ENCODE measurements at regions not wholly inside any gene's neighbourhood (a gene's known extent, or its start where the extent isn't known, plus 50 kb on each side); places are given as distances from the start of the nearest gene placed in this dataset.

GRCh38 chr6:146881228-146882181 is 282.7 kb downstream of the ADGB start:
- Histone ChIP-seq H3K9ac (ENCODE audit: low read depth in 1 of 2, low read length in 2 of 2) (no peak overlapping the region), H3K4me3 (ENCODE audit: low read depth in 1 of 3, low read length in 3 of 3) (no peak overlapping the region), H3K9me3 (ENCODE audit: control insufficient read depth in 4 of 4, low read length in 3 of 4) (no peaks in the 10 kb centered on the region), H3K27ac (ENCODE audit: low read depth in 1 of 2, low read length in 2 of 2) (no peak overlapping the region), H3K27me3 (ENCODE audit: control insufficient read depth in 4 of 4, insufficient read depth in 4 of 4, low read length in 3 of 4) (no peaks in the 10 kb centered on the region), H3K4me1 (ENCODE audit: control insufficient read depth in 4 of 4, insufficient read depth in 4 of 4, low read length in 3 of 4) (peaks cover 0 to 14% (median 10%) of the 10 kb centered on the region in 4 donors), H3K36me3 (ENCODE audit: control insufficient read depth in 4 of 4, insufficient read depth in 3 of 4, low read depth in 1 of 4, low read length in 3 of 4) (no peaks in the 10 kb centered on the region)
- 85% methylated on average over 9 of the region's 9 CpGs for WGBS
- no peak for DNase-seq (ENCODE audit: low spot score)
- no peak for TF ChIP-seq HNF4G (IDR thresholded peaks at IDR 0.05)
- no peak for TF ChIP-seq CTCF (IDR thresholded peaks at IDR 0.05; ENCODE audit: low read depth, low read length, missing input control)
- TF ChIP-seq SP1 (IDR thresholded peaks at IDR 0.05), result no peak
- no peak for TF ChIP-seq ATF3 (IDR thresholded peaks at IDR 0.05)
- TF ChIP-seq TAF1 (conservative IDR thresholded peaks at IDR 0.05), result no peak
- TF ChIP-seq REST (IDR thresholded peaks at IDR 0.05), result no peak
- no peak for TF ChIP-seq RAD21 (IDR thresholded peaks at IDR 0.05)
- TF ChIP-seq YY1 (IDR thresholded peaks at IDR 0.05), result no peak
- no peak for TF ChIP-seq FOXA1 (IDR thresholded peaks at IDR 0.05)
- no peak for TF ChIP-seq ZBTB33 (IDR thresholded peaks at IDR 0.05)
- no peak for TF ChIP-seq RXRA (IDR thresholded peaks at IDR 0.05)
- no peak for TF ChIP-seq EGR1 (IDR thresholded peaks at IDR 0.05; ENCODE audit: low read depth in 2 of 2)
- TF ChIP-seq FOXA2 (IDR thresholded peaks at IDR 0.05), result no peak
- no peak for TF ChIP-seq NR2F2 (IDR thresholded peaks at IDR 0.05)
- TF ChIP-seq MAX (IDR thresholded peaks at IDR 0.05), result no peak
- no peak for TF ChIP-seq GABPA (IDR thresholded peaks at IDR 0.05 in 1 of 2, conservative IDR thresholded peaks at IDR 0.05 in 1 of 2)
